ENCODE measurements at regions not wholly inside any gene's neighbourhood (a gene's known extent, or its start where the extent isn't known, plus 50 kb on each side); places are given as distances from the start of the nearest gene placed in this dataset.

GRCh38 chr13:68584776-68585175, 1354.6 kb upstream of the PCDH9 start:
- no peak for DNase-seq
- H3K27me3 Mint-ChIP-seq, result no peaks in the 10 kb centered on the region
- TF ChIP-seq CTCF (IDR thresholded peaks at IDR 0.05), result no peak
- H3K4me1 Mint-ChIP-seq (ENCODE audit: low read depth), result no peaks in the 10 kb centered on the region
- POLR2A ChIA-PET, result interaction anchor here (0.6 kb wide), 1 partner anchor 34 kb away, joined by 4 read pairs; no protein-coding TSS in a partner anchor
- H3K36me3 Mint-ChIP-seq (ENCODE audit: low read depth), result no peaks in the 10 kb centered on the region
- intact Hi-C loops (cut with micrococcal nuclease), result no loop called here
- CTCF ChIA-PET, result no interaction called here
- H3K4me3 Mint-ChIP-seq, result no peak overlapping the region
- ATAC-seq, result no peak
- no peak overlapping the region for H3K27ac Mint-ChIP-seq
- H3K9me3 Mint-ChIP-seq, result peaks cover 11% of the 10 kb centered on the region

- no peaks in the 10 kb centered on the region for H3K36me3 Mint-ChIP-seq (ENCODE audit: low read depth)
- peaks cover 9% of the 10 kb centered on the region for H3K9me3 Mint-ChIP-seq
- H3K27me3 Mint-ChIP-seq, result no peaks in the 10 kb centered on the region
- intact Hi-C loops (cut with micrococcal nuclease), result no loop called here
- ChIA-PET POLR2A (no interaction called here), CTCF (no interaction called here)
- DNase-seq (no peak), ATAC-seq (no peak)
- H3K27ac Mint-ChIP-seq, result no peak overlapping the region
- H3K4me1 Mint-ChIP-seq (ENCODE audit: low read depth), result no peaks in the 10 kb centered on the region
- no peak overlapping the region for H3K4me3 Mint-ChIP-seq
- TF ChIP-seq CTCF (IDR thresholded peaks at IDR 0.05), result no peak
Measured at GRCh38 chr13:68574053-68574452, 1343.9 kb upstream of the PCDH9 start.

- H3K27me3 Mint-ChIP-seq, result no peaks in the 10 kb centered on the region
- no peak for DNase-seq
- no peak overlapping the region for H3K27ac Mint-ChIP-seq
- H3K4me3 Mint-ChIP-seq, result no peak overlapping the region
- intact Hi-C loops (cut with micrococcal nuclease), result no loop called here
- ChIA-PET CTCF (no interaction called here), POLR2A (no interaction called here)
- no peaks in the 10 kb centered on the region for H3K36me3 Mint-ChIP-seq (ENCODE audit: low read depth)
- no peaks in the 10 kb centered on the region for H3K4me1 Mint-ChIP-seq (ENCODE audit: low read depth)
- peaks cover 8% of the 10 kb centered on the region for H3K9me3 Mint-ChIP-seq
- no peak for TF ChIP-seq CTCF (IDR thresholded peaks at IDR 0.05)
- ATAC-seq, result no peak
Measured at GRCh38 chr13:68551701-68552522, 1321.8 kb upstream of the PCDH9 start.

GRCh38 chr13:68550330-68550729, 1320.2 kb upstream of the PCDH9 start:
- no peaks in the 10 kb centered on the region for H3K27me3 Mint-ChIP-seq
- peaks cover 10% of the 10 kb centered on the region for H3K9me3 Mint-ChIP-seq
- H3K4me1 Mint-ChIP-seq (ENCODE audit: low read depth), result no peaks in the 10 kb centered on the region
- no peak for DNase-seq
- POLR2A ChIA-PET, result no interaction called here
- CTCF ChIA-PET, result no interaction called here
- no peaks in the 10 kb centered on the region for H3K36me3 Mint-ChIP-seq (ENCODE audit: low read depth)
- H3K27ac Mint-ChIP-seq, result no peak overlapping the region
- H3K4me3 Mint-ChIP-seq, result no peak overlapping the region
- no peak for TF ChIP-seq CTCF (IDR thresholded peaks at IDR 0.05)
- no peak for ATAC-seq
- intact Hi-C loops (cut with micrococcal nuclease), result no loop called here

GRCh38 chr13:68540244-68540643, 1310.1 kb upstream of the PCDH9 start:
- Mint-ChIP-seq H3K9me3 (peaks cover 2% of the 10 kb centered on the region), H3K27me3 (no peaks in the 10 kb centered on the region), H3K4me1 (ENCODE audit: low read depth) (no peaks in the 10 kb centered on the region), H3K27ac (no peak overlapping the region), H3K36me3 (ENCODE audit: low read depth) (no peaks in the 10 kb centered on the region), H3K4me3 (no peak overlapping the region)
- intact Hi-C loops (cut with micrococcal nuclease), result no loop called here
- POLR2A ChIA-PET, result no interaction called here
- DNase-seq, result no peak
- CTCF ChIA-PET, result no interaction called here
- no peak for ATAC-seq
- no peak for TF ChIP-seq CTCF (IDR thresholded peaks at IDR 0.05)

Data from activated CD8-positive, alpha-beta T cell treated with anti-CD3 and anti-CD28 coated beads for 36 hours (primary cell).